HG03521 (cell line): ENCODE measurements at regions not wholly inside any gene's neighbourhood (a gene's known extent, or its start where the extent isn't known, plus 50 kb on each side); places are given as distances from the start of the nearest gene placed in this dataset.
"Not testable (repeated sequence)": the region's sequence is repeated elsewhere in the genome, so short reads cannot be mapped to it uniquely, and the experiment has no call there.

Experiments used
- ATAC-seq: cut with Tn5 transposase; IDR thresholded peaks from one replicate; pipeline ENCODE4 v1.9.1; 2021; ENCODE audit warnings: mild to moderate bottlenecking, moderate library complexity; ENCODE audit not compliant: unreplicated experiment

GRCh38 chr21:36207577-36208320, 51.1 kb downstream of the DOP1B start:
- no peak for ATAC-seq

- ATAC-seq, result no peak
These were observed 51.8 kb downstream of the DOP1B start for GRCh38 chr21:36208326-36209013.

DNA sequence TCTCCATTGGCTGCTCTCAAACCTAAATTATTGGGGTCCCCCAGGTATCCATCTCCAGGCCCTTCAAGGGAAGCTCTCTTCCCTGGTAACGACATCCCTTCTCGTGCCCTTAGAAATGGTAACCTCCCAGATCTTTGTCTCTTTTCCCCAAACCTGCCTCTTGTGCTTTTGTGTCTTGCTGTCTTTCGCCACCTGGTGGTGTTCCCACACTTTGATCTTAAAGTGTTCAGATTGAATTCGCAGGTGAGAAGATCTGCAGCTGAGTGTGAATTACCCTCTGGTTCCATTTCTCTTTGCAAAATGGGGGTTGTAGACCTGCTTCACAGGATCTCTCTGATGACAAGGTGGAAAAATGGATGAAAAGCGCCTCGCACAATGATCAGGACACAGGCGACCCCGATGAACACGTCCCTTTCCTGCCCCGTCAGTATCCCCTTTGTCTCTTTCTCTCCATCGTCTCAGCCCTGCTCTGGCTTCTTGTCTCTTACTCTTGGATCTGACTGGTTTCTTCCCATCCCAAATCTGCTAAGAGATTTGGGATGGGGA, 53.1 kb downstream of the DOP1B start:
- ATAC-seq, result no peak

DNA sequence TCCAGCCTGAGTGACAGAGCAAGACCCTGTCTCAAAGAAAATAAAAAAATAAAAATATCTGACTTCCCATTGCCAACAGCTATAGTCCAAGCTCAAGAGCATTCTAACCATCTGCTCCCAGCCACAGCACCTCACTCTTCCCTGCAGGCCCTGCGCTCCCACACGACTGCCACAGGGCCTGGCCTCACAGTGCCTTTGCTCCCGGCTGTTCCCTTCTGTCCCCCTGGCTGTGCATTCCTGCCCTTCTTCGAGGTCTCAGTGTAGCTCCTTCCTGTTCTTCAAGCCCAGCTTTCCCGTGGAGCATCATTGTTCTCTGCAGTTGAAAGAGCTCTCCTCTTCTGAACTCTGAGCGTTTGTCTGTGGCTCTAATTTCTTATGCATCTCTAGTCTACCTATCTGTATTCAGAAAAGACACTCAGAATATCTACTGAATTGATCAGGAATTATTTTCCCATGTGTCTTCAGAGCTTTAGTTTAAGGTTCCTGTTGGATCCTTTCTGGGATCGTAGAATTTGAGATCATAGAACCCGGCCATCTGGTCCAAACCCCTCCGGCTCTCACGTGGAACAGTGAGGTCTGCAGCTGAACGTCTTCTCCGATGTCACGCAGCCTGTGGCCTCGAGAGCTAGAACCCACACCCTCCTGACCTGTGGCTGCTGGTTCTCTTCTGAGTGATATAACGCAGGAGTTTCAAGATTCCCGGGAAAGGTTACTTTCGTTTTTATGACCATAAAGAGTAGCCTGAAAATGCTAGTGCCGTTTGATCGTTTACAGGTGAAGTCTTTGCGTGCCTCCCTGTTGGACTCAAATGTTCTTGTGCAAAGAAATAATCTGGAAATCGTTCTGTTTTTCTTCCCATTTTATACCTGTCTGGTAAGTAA, 54.4 kb downstream of the DOP1B start:
- no peak for ATAC-seq

DNA sequence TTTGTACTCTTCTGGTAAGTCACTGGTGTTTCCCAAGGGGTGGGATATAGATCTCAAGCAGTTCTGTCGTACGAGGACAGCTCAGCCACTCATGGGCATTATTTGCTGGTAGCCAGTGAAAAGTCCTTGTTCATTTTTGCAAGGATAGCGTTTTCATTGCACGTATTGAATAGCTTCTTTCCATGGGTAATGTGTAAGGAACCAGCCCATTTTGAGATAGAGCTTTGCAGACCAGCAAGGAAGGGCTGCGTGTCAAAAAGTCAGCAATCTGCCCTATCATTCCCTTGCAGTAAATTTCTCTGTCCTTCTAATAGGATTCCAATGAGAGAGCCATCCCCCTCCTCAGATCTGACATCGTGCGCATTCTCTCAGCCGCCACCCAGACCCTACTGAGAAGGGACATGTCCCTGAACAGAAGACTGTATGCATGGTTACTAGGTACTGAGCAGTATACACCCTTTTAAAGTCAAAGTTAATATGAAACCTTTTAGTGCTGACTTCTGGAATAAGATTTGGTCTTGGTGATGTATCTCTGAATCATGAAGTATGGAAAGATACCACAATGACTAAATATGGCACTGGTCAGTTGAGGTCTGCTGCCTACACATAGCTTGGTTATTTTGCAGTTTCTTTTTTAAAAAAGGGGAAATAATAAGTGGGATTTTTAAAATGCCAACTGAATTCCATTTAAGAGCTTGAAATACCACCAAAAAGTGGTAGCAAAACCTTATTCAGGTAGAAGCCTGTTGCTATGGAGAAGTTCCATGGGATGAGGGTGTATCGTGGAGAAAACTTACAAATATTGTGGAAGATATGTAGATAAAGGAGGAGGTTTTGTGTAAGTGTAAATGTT, 55.3 kb downstream of the DOP1B start:
- ATAC-seq, result no peak

DNA sequence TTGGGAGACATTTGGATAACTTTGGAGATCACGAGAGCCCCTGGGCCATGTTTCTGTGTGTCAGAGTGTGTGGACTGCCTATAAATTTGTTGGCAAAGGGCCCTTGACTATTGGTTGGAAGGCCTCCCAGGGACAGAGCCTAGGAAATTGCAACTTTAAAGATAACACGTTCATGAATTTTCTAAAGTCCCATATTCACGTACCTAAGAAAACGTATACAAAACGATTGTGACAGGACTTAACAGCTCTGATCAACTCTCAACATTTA, 55.8 kb downstream of the DOP1B start:
- ATAC-seq, result no peak

- ATAC-seq, result no peak
These were observed 57.9 kb downstream of the DOP1B start for GRCh38 chr21:36214561-36214960.

DNA sequence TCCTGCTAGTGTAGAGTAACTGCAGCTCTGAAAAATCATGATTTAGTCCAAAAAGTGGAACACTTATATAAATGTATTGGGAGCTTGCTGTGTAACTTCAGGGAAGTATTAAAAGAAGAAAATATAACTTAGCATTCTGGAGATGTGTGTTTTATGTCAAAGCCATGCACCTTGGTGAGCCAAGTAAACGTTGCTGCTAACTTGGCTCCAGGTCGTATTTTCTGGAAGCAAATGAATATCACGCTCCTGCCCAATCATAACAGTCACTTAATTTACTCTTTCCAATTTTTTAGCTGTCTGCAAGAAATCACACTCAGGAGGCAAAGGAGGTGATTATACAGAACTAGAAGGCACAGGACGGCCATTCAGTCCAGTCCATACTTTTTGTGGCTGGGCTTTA, 61.1 kb downstream of the DOP1B start:
- ATAC-seq, result no peak

DNA sequence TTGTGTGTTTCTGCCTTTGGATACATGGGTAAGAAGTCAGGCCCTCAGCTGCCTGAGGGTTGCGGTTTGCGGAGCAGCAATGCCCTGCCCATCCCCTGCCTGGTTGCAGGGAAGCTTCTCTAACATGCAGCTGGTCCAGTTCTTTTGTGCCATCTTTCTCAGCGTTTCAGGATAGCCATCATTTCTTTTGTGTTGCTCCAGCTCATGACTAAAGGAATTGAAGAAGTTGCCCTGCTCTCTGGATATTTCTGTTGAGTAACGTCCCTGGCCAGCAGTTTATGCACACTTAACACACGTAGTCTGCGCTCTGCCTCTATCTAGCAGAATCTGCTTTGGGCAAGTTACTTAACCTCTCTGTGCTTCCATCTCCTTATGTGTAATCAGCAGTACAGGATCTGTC, 62.1 kb downstream of the DOP1B start:
- ATAC-seq, result no peak

DNA sequence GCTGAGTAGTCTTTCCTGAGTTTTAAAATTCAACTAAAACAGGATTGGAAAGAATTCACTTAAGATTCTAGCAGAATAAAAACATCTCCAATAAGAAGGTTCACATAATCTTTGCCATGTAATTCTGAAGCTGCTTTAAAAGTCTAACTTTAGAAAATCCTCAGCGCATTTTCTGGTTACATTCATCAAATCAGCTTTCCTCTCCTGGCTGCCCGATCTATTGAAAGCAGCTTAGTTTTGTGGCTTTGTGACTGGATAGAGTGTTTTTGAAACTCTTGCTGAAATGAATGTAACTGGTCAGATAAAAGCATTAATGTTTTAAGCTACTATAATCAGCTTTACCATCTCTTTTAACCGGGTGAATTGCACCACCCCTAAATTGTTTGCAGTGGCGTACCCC, 66.8 kb downstream of the DOP1B start:
- no peak for ATAC-seq

GRCh38 chr21:36229181-36229580, 72.6 kb downstream of the DOP1B start:
- no peak for ATAC-seq

- ATAC-seq, result not testable (repeated sequence)
These were observed 74.8 kb downstream of the DOP1B start for GRCh38 chr21:36231444-36231843.

DNA sequence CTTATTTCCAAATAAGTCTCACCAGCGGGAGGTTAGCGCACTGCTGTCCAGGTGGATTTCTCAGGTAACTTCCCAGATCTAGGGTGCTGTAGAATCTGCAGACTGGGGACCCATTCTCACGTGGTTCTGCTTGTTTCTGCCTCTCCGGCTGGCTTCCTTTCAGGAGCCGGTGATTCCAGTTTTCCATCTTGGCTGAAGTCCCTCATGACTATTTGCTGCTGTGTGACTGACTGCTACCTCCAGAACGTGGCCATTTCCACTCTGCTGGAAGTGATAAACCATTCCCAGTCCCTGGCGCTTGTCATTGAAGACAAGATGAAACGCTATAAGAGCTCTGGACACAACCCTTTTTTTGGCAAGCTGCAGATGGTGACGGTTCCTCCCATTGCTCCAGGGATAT, 76.0 kb downstream of the DOP1B start:
- ATAC-seq, result no peak

DNA sequence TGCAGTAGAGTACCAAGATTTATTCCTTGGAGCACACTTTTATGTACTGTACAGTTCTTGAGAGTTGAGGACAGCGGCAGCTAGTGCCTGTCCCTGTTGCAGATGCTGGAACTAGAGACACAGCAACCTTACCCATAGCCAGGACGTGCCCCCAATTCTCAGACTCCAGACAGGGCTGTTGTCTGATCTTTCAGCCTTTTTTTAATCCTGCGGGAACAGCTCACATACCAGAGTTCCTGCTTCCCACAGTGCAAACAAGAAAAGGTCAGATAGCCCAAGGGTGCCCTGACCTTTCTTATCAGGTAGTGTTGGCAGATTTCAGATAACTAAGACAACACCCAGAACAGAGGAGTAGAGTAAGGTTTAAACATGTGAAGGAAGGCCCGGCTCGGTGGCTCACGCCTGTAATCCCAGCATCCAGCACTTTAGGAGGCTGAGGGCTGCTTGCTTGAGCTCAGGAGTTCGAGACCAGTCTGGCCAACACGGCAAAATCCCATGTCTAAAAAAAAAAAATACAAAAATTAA, 78.5 kb downstream of the DOP1B start:
- no peak for ATAC-seq

DNA sequence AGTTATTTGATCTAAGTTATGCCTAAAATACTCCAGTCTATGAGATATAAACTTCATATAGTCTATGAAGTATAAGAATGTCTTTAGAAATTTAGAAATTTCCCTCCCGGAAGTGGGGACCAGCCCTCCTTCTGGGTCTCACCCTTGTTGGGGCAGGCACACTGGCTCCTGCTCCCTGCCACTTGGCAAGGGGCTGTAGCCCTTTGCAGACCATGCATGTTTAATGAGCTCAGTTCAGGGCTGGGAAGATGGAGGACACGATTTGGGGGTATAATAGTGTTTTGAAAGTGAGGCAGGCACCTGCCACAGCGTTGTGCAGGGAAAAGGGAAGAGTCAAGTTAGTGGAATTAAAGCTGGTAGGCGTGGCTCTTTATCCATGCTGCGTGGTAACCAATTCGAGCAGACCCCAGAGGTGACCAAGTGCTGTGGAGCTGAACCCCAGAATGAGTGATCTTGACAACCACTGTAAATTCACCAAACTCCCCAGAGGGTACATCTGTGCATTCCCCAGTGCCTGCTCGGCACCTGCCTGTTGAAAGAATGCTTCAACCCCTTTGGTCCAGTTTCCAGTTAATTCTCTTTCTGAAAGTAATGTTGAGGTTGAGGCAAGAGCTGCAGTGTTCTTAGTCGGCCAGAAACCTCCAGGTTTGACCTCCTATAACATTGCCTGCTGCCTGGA, 79.6 kb downstream of the DOP1B start:
- no peak for ATAC-seq

DNA sequence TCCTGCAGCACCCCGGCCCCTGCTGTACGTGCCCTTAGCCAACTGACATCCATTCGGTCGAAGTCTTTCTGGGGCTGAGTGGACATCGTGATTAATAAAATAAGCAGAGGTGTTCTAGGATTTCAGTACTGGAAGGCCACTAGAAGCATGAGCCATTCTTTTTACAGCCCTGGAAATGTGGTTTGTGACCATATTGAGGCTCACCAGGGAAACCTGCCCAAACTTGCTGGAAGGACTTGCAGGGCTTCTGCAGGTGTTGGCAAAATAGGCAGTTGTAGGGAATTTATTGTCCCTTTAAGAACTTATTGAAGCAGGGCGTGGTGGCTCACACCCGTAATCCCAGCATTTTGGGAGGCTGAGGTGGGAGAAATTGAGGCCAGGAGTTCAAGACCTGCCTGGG, 80.8 kb downstream of the DOP1B start:
- no peak for ATAC-seq

DNA sequence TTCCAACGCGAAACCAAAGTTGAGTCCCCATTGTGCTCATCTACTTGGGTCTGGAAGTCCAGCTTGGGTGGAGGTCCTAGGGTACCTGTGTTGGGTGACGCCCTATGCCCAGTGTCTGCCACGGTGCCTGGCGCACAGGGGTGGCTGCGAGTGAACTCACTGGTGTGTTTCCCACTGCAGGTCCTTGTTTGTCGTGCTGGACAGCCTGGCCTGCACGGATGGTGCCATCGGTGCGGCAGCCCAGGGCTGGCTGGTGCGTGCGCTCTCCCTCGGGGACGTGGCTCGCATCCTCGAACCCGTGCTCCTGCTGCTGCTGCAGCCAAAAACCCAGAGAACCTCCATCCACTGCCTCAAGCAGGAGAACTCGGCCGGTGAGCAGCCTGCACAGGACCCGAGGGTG, 80.4 kb upstream of the MORC3 start:
- no peak for ATAC-seq

- no peak for ATAC-seq
These were observed 78.3 kb upstream of the MORC3 start for GRCh38 chr21:36241717-36242116.

- no peak for ATAC-seq
These were observed 74.9 kb upstream of the MORC3 start for GRCh38 chr21:36245115-36245514.

- no peak for ATAC-seq
These were observed 74.3 kb upstream of the MORC3 start for GRCh38 chr21:36245649-36246048.
